ENCODE measurements at regions not wholly inside any gene's neighbourhood (a gene's known extent, or its start where the extent isn't known, plus 50 kb on each side); places are given as distances from the start of the nearest gene placed in this dataset.
A peak's percentile ranks its signal among the peaks of the same experiment; 100 is the strongest.

GRCh38 chrX:125089761-125090445 lies 229.8 kb upstream of the TEX13C start:
- H3K9ac ChIP-seq (ENCODE audit: low read length in 3 of 3) = no peak overlapping the region
- H3K9me3 ChIP-seq (ENCODE audit: control insufficient read depth in 2 of 3, insufficient read depth in 1 of 3, low read length in 3 of 3) = no peaks in the 10 kb centered on the region
- no peaks in the 10 kb centered on the region for H3K27me3 ChIP-seq (ENCODE audit: control insufficient read depth, insufficient read depth, low read length)
- no peaks in the 10 kb centered on the region for H3K4me1 ChIP-seq (ENCODE audit: control insufficient read depth in 2 of 3, insufficient read depth in 2 of 3, low read depth in 1 of 3, low read length in 3 of 3)
- no peaks in the 10 kb centered on the region for H3K36me3 ChIP-seq (ENCODE audit: control insufficient read depth in 2 of 3, insufficient read depth in 3 of 3, low read length in 3 of 3)
- intact Hi-C loops (cut with DNase I) = no loop called here
- H3K27ac ChIP-seq (ENCODE audit: low read depth in 2 of 2, low read length in 2 of 2) = no peak overlapping the region
- no peak overlapping the region for H3K4me3 ChIP-seq (ENCODE audit: low read length in 3 of 3)
- DNase-seq (no peak), FAIRE-seq (no peak)
- TF ChIP-seq CTCF (IDR thresholded peaks at IDR 0.05; ENCODE audit: borderline replicate concordance, extremely low read depth, insufficient read depth) = no peak

GRCh38 chrX:125093852-125094251 lies 225.8 kb upstream of the TEX13C start:
- DNase-seq = no peak
- no peaks in the 10 kb centered on the region for H3K4me1 ChIP-seq (ENCODE audit: control insufficient read depth in 2 of 3, insufficient read depth in 2 of 3, low read depth in 1 of 3, low read length in 3 of 3)
- H3K36me3 ChIP-seq (ENCODE audit: control insufficient read depth in 2 of 3, insufficient read depth in 3 of 3, low read length in 3 of 3) = no peaks in the 10 kb centered on the region
- no peak overlapping the region for H3K4me3 ChIP-seq (ENCODE audit: low read length in 3 of 3)
- TF ChIP-seq CTCF (IDR thresholded peaks at IDR 0.05; ENCODE audit: borderline replicate concordance, extremely low read depth, insufficient read depth) = no peak
- no peak overlapping the region for H3K9ac ChIP-seq (ENCODE audit: low read length in 3 of 3)
- no peaks in the 10 kb centered on the region for H3K9me3 ChIP-seq (ENCODE audit: control insufficient read depth in 2 of 3, insufficient read depth in 1 of 3, low read length in 3 of 3)
- intact Hi-C loops (cut with DNase I) = no loop called here
- no peaks in the 10 kb centered on the region for H3K27me3 ChIP-seq (ENCODE audit: control insufficient read depth, insufficient read depth, low read length)
- FAIRE-seq = no peak
- H3K27ac ChIP-seq (ENCODE audit: low read depth in 2 of 2, low read length in 2 of 2) = no peak overlapping the region

- H3K27me3 ChIP-seq (ENCODE audit: control insufficient read depth, insufficient read depth, low read length) = no peaks in the 10 kb centered on the region
- DNase-seq (no peak), FAIRE-seq (no peak)
- no peak overlapping the region for H3K27ac ChIP-seq (ENCODE audit: low read depth in 2 of 2, low read length in 2 of 2)
- H3K9ac ChIP-seq (ENCODE audit: low read length in 3 of 3) = no peak overlapping the region
- H3K9me3 ChIP-seq (ENCODE audit: control insufficient read depth in 2 of 3, insufficient read depth in 1 of 3, low read length in 3 of 3) = no peaks in the 10 kb centered on the region
- no peaks in the 10 kb centered on the region for H3K4me1 ChIP-seq (ENCODE audit: control insufficient read depth in 2 of 3, insufficient read depth in 2 of 3, low read depth in 1 of 3, low read length in 3 of 3)
- TF ChIP-seq CTCF (IDR thresholded peaks at IDR 0.05; ENCODE audit: borderline replicate concordance, extremely low read depth, insufficient read depth) = no peak
- no peaks in the 10 kb centered on the region for H3K36me3 ChIP-seq (ENCODE audit: control insufficient read depth in 2 of 3, insufficient read depth in 3 of 3, low read length in 3 of 3)
- intact Hi-C loops (cut with DNase I) = no loop called here
- no peak overlapping the region for H3K4me3 ChIP-seq (ENCODE audit: low read length in 3 of 3)
These were observed 224.8 kb upstream of the TEX13C start for GRCh38 chrX:125094901-125095300.

- no peak overlapping the region for H3K27ac ChIP-seq (ENCODE audit: low read depth in 2 of 2, low read length in 2 of 2)
- no peaks in the 10 kb centered on the region for H3K27me3 ChIP-seq (ENCODE audit: control insufficient read depth, insufficient read depth, low read length)
- no peak for TF ChIP-seq CTCF (IDR thresholded peaks at IDR 0.05; ENCODE audit: borderline replicate concordance, extremely low read depth, insufficient read depth)
- peak; percentile 33 for FAIRE-seq
- intact Hi-C loops (cut with DNase I) = no loop called here
- no peaks in the 10 kb centered on the region for H3K36me3 ChIP-seq (ENCODE audit: control insufficient read depth in 2 of 3, insufficient read depth in 3 of 3, low read length in 3 of 3)
- H3K9me3 ChIP-seq (ENCODE audit: control insufficient read depth in 2 of 3, insufficient read depth in 1 of 3, low read length in 3 of 3) = no peaks in the 10 kb centered on the region
- H3K4me3 ChIP-seq (ENCODE audit: low read length in 3 of 3) = no peak overlapping the region
- no peaks in the 10 kb centered on the region for H3K4me1 ChIP-seq (ENCODE audit: control insufficient read depth in 2 of 3, insufficient read depth in 2 of 3, low read depth in 1 of 3, low read length in 3 of 3)
- no peak for DNase-seq
- no peak overlapping the region for H3K9ac ChIP-seq (ENCODE audit: low read length in 3 of 3)
These were observed 223.2 kb upstream of the TEX13C start for GRCh38 chrX:125096469-125096868.
